Duodenal mucosa (tissue), 2 donors: ENCODE measurements at regions not wholly inside any gene's neighbourhood (a gene's known extent, or its start where the extent isn't known, plus 50 kb on each side); places are given as distances from the start of the nearest gene placed in this dataset.

Source experiments
- H3K27ac ChIP-seq: one replicate; pipeline ENCODE4 v1.7.0; 2013; ENCODE audit warnings: low read depth, low read length
- H3K27me3 ChIP-seq, 2 donors: one replicate each; pipeline ENCODE4 v1.7.0; 2013; ENCODE audit warnings: low read length in 2 of 2, control low read depth in 1 of 2; ENCODE audit not compliant: insufficient read depth in 2 of 2, control insufficient read depth in 1 of 2
- H3K36me3 ChIP-seq, 2 donors: one replicate each; pipeline ENCODE4 v1.7.0; 2013; ENCODE audit warnings: low read length in 2 of 2, control low read depth in 1 of 2; ENCODE audit not compliant: insufficient read depth in 2 of 2, control insufficient read depth in 1 of 2
- H3K4me1 ChIP-seq, 2 donors: one replicate each; pipeline ENCODE4 v1.7.0; 2013; ENCODE audit warnings: low read length in 2 of 2, control low read depth in 1 of 2; ENCODE audit not compliant: insufficient read depth in 2 of 2, control insufficient read depth in 1 of 2
- H3K4me3 ChIP-seq, 2 donors: one replicate each; pipeline ENCODE4 v1.7.0; 2013; ENCODE audit warnings: low read length in 2 of 2, low read depth in 1 of 2
- H3K9ac ChIP-seq, 2 donors: one replicate each; pipeline ENCODE4 v1.7.0; 2013; ENCODE audit warnings: low read length in 2 of 2, low read depth in 1 of 2
- H3K9me3 ChIP-seq, 2 donors: one replicate each; pipeline ENCODE4 v1.7.0; 2013; ENCODE audit warnings: low read length in 2 of 2, control low read depth in 1 of 2; ENCODE audit not compliant: control insufficient read depth in 1 of 2

GRCh38 chr6:21965016-21965415 is 331.8 kb downstream of the PRL start:
- no peaks in the 10 kb centered on the region for H3K27me3 ChIP-seq
- H3K9me3 ChIP-seq: no peaks in the 10 kb centered on the region
- no peak overlapping the region for H3K27ac ChIP-seq
- no peak overlapping the region for H3K4me3 ChIP-seq
- H3K9ac ChIP-seq: no peak overlapping the region
- no peaks in the 10 kb centered on the region for H3K36me3 ChIP-seq
- no peaks in the 10 kb centered on the region for H3K4me1 ChIP-seq

GRCh38 chr6:21965953-21966539 is 330.8 kb downstream of the PRL start:
- Histone ChIP-seq H3K27me3 (no peaks in the 10 kb centered on the region), H3K36me3 (no peaks in the 10 kb centered on the region), H3K9ac (no peak overlapping the region), H3K4me3 (no peak overlapping the region), H3K4me1 (no peaks in the 10 kb centered on the region), H3K9me3 (no peaks in the 10 kb centered on the region), H3K27ac (no peak overlapping the region)

DNA sequence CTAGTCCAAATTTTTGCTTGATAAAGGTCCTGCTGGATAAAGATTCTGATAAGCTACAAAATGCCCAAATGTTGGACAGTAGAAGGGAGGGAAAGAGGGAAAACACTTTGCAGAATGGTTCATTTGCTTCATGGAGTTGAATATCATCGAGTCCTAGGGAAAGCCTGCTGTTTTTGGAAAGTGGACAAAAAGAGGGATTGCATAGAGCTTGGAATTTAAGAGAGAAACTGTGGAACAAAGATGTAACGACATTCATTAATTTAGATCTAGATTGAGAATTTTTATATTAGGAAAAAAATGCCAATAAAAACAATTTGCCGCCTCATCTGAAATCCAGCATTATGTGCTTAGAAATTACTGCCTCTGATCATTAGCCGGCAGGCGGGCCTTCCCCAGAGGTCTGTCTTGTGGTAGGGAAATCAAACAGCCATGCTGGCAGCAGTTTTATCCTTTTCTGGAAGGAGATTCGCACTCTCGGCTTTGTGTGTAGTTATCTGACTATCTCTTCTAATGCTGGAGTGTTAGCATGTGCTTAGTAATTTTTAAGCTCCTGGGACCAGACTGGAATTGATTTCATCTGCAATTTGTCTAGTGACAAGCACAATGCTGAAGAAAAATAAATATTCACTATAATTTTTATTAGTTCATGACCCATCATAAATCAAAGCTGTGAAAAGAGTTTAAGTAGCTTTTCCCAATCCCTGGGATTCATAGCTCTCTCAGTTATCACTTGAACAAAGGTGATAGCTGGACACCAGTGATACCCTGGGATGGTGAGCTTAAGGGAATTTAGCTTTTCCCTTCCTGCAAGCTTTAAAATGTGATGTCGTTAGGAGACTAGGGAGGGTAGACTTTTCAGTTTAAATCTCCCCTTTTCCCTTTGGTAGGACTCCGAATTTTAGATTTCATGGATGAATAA is 329.5 kb downstream of the PRL start:
- Histone ChIP-seq H3K9ac (no peak overlapping the region), H3K36me3 (no peaks in the 10 kb centered on the region), H3K27ac (no peak overlapping the region), H3K27me3 (no peaks in the 10 kb centered on the region), H3K4me1 (no peaks in the 10 kb centered on the region), H3K4me3 (no peak overlapping the region), H3K9me3 (no peaks in the 10 kb centered on the region)

DNA sequence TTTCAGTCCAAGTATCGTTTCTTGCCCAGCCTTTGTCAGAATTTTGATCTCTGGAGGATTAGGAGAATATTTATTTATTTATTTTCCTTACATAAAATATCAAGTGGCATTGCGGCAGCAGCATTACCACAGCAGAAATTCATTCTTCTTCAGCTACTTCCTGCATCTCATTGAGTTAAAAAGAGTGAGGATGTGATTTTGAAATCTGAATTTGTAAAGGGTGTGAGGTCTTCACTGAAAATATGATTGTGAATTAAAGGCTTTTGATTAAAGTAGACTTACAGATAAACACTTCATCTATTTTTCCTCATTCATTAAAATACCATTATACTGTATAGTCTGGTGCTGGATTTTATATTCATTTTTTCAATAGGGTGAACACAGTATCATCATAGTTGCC is 328.4 kb downstream of the PRL start:
- no peak overlapping the region for H3K27ac ChIP-seq
- no peak overlapping the region for H3K4me3 ChIP-seq
- no peak overlapping the region for H3K9ac ChIP-seq
- H3K36me3 ChIP-seq: no peaks in the 10 kb centered on the region
- H3K4me1 ChIP-seq: no peaks in the 10 kb centered on the region
- no peaks in the 10 kb centered on the region for H3K9me3 ChIP-seq
- H3K27me3 ChIP-seq: no peaks in the 10 kb centered on the region

- H3K9ac ChIP-seq: no peak overlapping the region
- H3K27me3 ChIP-seq: no peaks in the 10 kb centered on the region
- H3K27ac ChIP-seq: no peak overlapping the region
- no peaks in the 10 kb centered on the region for H3K9me3 ChIP-seq
- no peaks in the 10 kb centered on the region for H3K36me3 ChIP-seq
- H3K4me1 ChIP-seq: no peaks in the 10 kb centered on the region
- H3K4me3 ChIP-seq: no peak overlapping the region
Observed at GRCh38 chr6:21969192-21969591, 327.6 kb downstream of the PRL start.

DNA sequence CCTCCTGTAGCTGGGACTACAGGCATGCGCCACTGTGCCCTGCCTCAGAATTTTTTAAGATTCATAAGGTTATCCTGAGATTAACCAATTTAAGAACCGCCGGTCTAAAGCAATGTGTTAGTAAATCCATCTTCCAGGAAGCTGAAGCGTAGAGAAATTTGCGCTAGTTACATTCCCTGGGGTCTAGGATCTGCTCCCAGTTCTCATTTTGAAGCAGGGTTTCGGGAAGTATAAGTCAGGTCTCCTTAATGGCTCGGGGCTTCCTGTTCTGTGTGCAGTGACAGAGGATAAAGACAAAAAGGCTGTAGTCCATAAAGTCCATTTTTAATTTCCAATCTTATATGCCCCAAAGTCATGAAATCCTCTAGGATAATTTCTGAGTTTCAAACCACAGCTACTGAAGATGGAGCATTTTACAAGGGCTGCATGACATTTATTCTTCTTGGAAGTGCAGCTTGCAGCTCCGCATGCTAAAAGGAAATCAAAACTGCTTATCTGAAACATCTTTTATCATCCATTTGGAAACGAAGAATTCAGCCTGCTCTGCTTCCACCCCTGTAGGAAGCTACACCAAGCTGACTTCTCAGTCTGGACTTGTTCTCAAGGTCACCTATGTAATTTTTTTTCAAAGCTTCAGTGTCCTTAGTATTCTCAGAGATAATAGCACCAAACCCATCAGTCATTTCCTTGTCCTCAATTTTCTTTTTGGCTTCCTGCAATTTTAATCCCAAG is 326.1 kb downstream of the PRL start:
- no peak overlapping the region for H3K9ac ChIP-seq
- H3K27me3 ChIP-seq: no peaks in the 10 kb centered on the region
- no peak overlapping the region for H3K27ac ChIP-seq
- H3K4me1 ChIP-seq: no peaks in the 10 kb centered on the region
- no peaks in the 10 kb centered on the region for H3K9me3 ChIP-seq
- H3K36me3 ChIP-seq: no peaks in the 10 kb centered on the region
- H3K4me3 ChIP-seq: no peak overlapping the region

DNA sequence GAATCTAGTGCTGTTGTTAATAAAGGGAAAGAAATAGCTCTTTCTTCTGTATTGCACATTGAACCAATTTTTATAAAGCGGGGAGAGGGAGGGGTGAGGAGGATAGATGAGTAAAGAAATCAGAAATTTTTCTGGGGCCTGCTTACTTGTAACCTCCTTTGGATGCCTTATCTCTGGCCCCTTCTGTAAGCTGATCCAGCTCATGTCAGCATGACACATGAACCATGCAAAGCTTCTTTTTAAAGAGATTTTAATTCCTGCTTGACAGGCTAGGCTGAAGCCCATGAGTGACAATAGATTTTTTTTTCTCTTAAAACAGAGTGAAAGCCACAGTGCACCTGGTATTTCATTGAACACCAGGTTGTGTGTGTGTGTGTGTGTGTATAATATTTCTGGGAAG is 325.3 kb downstream of the PRL start:
- Histone ChIP-seq H3K36me3 (no peaks in the 10 kb centered on the region), H3K9me3 (no peaks in the 10 kb centered on the region), H3K27ac (no peak overlapping the region)

GRCh38 chr6:21972516-21972915 is 324.3 kb downstream of the PRL start:
- Histone ChIP-seq H3K36me3 (no peaks in the 10 kb centered on the region), H3K4me1 (no peaks in the 10 kb centered on the region), H3K27me3 (no peaks in the 10 kb centered on the region), H3K27ac (no peak overlapping the region), H3K4me3 (no peak overlapping the region), H3K9ac (no peak overlapping the region), H3K9me3 (no peaks in the 10 kb centered on the region)

More for the DNA sequence above, 325.3 kb downstream of the PRL start:
- Histone ChIP-seq H3K9ac (no peak overlapping the region), H3K4me1 (no peaks in the 10 kb centered on the region), H3K4me3 (no peak overlapping the region), H3K27me3 (no peaks in the 10 kb centered on the region)

- no peaks in the 10 kb centered on the region for H3K36me3 ChIP-seq
- H3K27me3 ChIP-seq: no peaks in the 10 kb centered on the region
- H3K9ac ChIP-seq: no peak overlapping the region
- H3K9me3 ChIP-seq: no peaks in the 10 kb centered on the region
- no peaks in the 10 kb centered on the region for H3K4me1 ChIP-seq
- no peak overlapping the region for H3K27ac ChIP-seq
- no peak overlapping the region for H3K4me3 ChIP-seq
Observed at GRCh38 chr6:21977346-21977745, 319.5 kb downstream of the PRL start.

- Histone ChIP-seq H3K27me3 (no peaks in the 10 kb centered on the region), H3K36me3 (no peaks in the 10 kb centered on the region), H3K4me1 (no peaks in the 10 kb centered on the region), H3K9me3 (no peaks in the 10 kb centered on the region), H3K9ac (no peak overlapping the region), H3K4me3 (no peak overlapping the region), H3K27ac (no peak overlapping the region)
Observed at GRCh38 chr6:21981235-21981833, 315.5 kb downstream of the PRL start.
